ENCODE measurements at regions not wholly inside any gene's neighbourhood (a gene's known extent, or its start where the extent isn't known, plus 50 kb on each side); places are given as distances from the start of the nearest gene placed in this dataset.

- TF ChIP-seq, protein P1, sequence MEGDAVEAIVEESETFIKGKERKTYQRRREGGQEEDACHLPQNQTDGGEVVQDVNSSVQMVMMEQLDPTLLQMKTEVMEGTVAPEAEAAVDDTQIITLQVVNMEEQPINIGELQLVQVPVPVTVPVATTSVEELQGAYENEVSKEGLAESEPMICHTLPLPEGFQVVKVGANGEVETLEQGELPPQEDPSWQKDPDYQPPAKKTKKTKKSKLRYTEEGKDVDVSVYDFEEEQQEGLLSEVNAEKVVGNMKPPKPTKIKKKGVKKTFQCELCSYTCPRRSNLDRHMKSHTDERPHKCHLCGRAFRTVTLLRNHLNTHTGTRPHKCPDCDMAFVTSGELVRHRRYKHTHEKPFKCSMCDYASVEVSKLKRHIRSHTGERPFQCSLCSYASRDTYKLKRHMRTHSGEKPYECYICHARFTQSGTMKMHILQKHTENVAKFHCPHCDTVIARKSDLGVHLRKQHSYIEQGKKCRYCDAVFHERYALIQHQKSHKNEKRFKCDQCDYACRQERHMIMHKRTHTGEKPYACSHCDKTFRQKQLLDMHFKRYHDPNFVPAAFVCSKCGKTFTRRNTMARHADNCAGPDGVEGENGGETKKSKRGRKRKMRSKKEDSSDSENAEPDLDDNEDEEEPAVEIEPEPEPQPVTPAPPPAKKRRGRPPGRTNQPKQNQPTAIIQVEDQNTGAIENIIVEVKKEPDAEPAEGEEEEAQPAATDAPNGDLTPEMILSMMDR (IDR thresholded peaks at IDR 0.05; ENCODE audit: extremely low read depth in 1 of 2, insufficient read depth in 1 of 2, low read depth in 1 of 2, low read length in 2 of 2): no peak
- TF ChIP-seq POLR2A (IDR thresholded peaks at IDR 0.05; ENCODE audit: low read depth, low read length) (no peak), MAX (IDR thresholded peaks at IDR 0.05; ENCODE audit: insufficient read depth, insufficient read length) (no peak), EZH2 (IDR thresholded peaks at IDR 0.05; ENCODE audit: borderline replicate concordance, low read depth, low read length, severe bottlenecking) (no peak), POLR2AphosphoS5 (IDR thresholded peaks at IDR 0.05; ENCODE audit: insufficient read depth, low read depth, low read length) (no peak), JUN (IDR thresholded peaks at IDR 0.05; ENCODE audit: borderline replicate concordance, insufficient read depth, insufficient read length, low read depth) (no peak), FOS (IDR thresholded peaks at IDR 0.05; ENCODE audit: borderline replicate concordance, insufficient read depth, low read length) (no peak)
Measured at GRCh38 chr9:109551651-109552050, 53.5 kb upstream of the PTPN3 start.

Measured in endothelial cell of umbilical vein (primary cell).